Activated CD8-positive, alpha-beta memory T cell treated with anti-CD3 and anti-CD28 coated beads, Interleukin-2, amount 10 ng/mL, durations not matched to agents 7 days and 5 days (primary cell): ENCODE measurements at regions not wholly inside any gene's neighbourhood (a gene's known extent, or its start where the extent isn't known, plus 50 kb on each side); places are given as distances from the start of the nearest gene placed in this dataset.
"Not testable (repeated sequence)": the region's sequence is repeated elsewhere in the genome, so short reads cannot be mapped to it uniquely, and the experiment has no call there.

Experiments used
- ATAC-seq: fragments of 150-1000 bp; cut with Tn5 transposase; one replicate; pipeline ENCODE4 v1.10.0; 2021; ENCODE audit warnings: moderate library complexity
- CTCF ChIA-PET: fragments of 350-600 bp; sonication (Branson Sonifier 250); formaldehyde crosslinking; loops from one replicate; lab custom pipeline; 2021; ENCODE audit warnings: antibody characterized with exemption; lab: Charles Lee
- DNase-seq: peaks from one replicate; pipeline ENCODE4 v3.0.0-alpha.2; 2020
- H3K27ac Mint-ChIP-seq: one replicate; pipeline ENCODE4 v1.8.0; 2021; ENCODE audit warnings: mild to moderate bottlenecking, mixed read lengths
- H3K27me3 Mint-ChIP-seq: one replicate; pipeline ENCODE4 v1.8.0; 2021; ENCODE audit warnings: mixed read lengths
- H3K36me3 Mint-ChIP-seq: one replicate; pipeline ENCODE4 v1.8.0; 2021; ENCODE audit warnings: mild to moderate bottlenecking, mixed read lengths
- H3K4me1 Mint-ChIP-seq: one replicate; pipeline ENCODE4 v1.8.0; 2021; ENCODE audit warnings: mixed read lengths
- H3K4me3 Mint-ChIP-seq: one replicate; pipeline ENCODE4 v1.8.0; 2021; ENCODE audit warnings: mild to moderate bottlenecking, moderate library complexity, mixed read lengths
- H3K9me3 Mint-ChIP-seq: one replicate; pipeline ENCODE4 v1.8.0; 2022; ENCODE audit warnings: low read depth, mixed read lengths

DNA sequence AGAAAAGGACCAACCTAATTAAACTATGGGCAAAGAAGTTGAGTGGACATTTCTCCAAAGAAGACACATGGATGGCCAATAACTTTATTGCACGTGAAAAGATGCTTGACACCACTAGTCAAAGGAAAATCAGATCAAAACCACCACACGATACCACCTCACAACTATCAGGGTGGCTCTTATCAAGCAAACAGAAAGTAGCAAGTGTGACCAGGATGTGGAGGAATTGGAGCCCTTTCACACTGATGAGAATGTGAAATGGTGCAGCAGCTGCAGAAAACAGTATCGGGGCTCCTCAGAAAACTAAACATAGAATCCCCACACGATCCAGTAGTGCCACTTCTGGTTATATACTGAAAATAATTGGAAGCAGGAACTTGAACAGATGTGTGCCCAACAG lies 72.2 kb upstream of the ALKAL2 start:
- Mint-ChIP-seq H3K9me3 (no peaks in the 10 kb centered on the region), H3K4me3 (no peak overlapping the region), H3K27ac (no peak overlapping the region), H3K27me3 (peaks cover 9% of the 10 kb centered on the region), H3K4me1 (no peaks in the 10 kb centered on the region), H3K36me3 (no peaks in the 10 kb centered on the region)
- CTCF ChIA-PET, result no interaction called here
- no peak for DNase-seq
- ATAC-seq, result no peak

DNA sequence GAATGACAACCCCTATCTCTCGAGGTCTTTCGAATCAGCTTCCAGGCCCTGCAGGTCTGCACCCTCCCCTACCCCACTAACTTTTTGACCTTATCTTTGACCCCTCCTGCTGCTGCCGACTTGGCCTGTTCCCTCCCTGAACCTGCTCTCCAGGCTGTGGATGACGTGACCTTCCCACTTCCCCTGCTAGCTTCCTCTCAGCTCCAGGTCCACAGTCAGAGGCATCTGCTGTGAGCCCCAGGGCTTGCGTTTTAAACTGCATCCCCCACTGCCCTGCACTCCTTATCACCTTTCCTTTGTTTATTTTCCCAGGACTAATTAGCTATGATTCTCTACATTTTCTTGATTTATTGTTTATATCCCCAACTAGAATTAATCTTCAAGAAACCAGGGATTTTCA lies 71.2 kb upstream of the ALKAL2 start:
- ATAC-seq (no peak), DNase-seq (no peak)
- Mint-ChIP-seq H3K36me3 (no peaks in the 10 kb centered on the region), H3K9me3 (no peaks in the 10 kb centered on the region), H3K4me1 (no peaks in the 10 kb centered on the region), H3K4me3 (no peak overlapping the region), H3K27ac (no peak overlapping the region), H3K27me3 (peaks cover 9% of the 10 kb centered on the region)
- CTCF ChIA-PET, result no interaction called here

- Mint-ChIP-seq H3K27ac (no peak overlapping the region), H3K9me3 (no peaks in the 10 kb centered on the region), H3K4me3 (no peak overlapping the region), H3K27me3 (peaks cover 9% of the 10 kb centered on the region), H3K36me3 (no peaks in the 10 kb centered on the region), H3K4me1 (no peaks in the 10 kb centered on the region)
- CTCF ChIA-PET, result interaction anchor here (0.8 kb wide), 1 partner anchor 14 kb away, joined by 4 read pairs; no protein-coding TSS in a partner anchor
- DNase-seq, result no peak
- ATAC-seq, result no peak
These were observed 69.9 kb upstream of the ALKAL2 start for GRCh38 chr2:357811-358210.

DNA sequence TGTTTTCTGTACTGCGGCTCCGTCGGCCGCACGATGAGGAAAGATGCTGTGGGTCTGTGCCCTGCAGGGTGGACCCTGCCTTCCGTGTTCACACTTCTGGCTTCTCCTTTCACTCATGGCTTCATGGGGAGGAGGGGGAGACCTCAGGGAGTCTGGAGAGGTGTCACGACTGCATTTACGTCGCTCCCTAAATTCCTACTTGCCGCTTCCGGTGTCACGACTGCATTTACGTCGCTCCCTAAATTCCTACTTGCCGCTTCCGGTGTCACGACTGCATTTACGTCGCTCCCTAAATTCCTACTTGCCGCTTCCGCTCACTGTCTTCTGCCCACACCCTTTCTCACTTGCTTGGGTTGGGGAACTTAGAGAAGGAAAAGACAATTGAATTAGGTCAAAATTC lies 68.4 kb upstream of the ALKAL2 start:
- H3K27ac Mint-ChIP-seq, H3K36me3 Mint-ChIP-seq, H3K9me3 Mint-ChIP-seq, H3K4me1 Mint-ChIP-seq, ATAC-seq, CTCF ChIA-PET, H3K4me3 Mint-ChIP-seq, DNase-seq: not testable (repeated sequence)
- peaks cover 12% of the 10 kb centered on the region for H3K27me3 Mint-ChIP-seq

DNA sequence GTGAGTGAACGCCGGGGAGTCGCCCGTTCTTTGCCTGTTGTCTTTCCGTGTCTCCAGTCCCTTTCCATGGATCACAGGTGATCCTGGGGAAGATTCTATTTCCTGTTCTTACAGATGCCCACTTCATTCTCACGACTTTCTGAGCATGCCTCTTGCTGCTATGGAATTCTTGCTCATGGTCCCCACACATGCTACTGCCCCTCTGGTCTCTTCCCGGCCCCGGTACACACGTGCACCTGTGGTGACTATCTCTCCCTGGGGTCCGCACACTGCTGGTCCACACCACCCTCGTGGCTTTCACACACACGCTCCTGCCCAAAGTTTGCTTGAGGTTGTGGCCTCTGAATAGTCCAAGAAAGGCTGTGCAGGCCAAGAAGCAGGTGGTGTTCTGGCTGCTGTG lies 67.9 kb upstream of the ALKAL2 start:
- Mint-ChIP-seq H3K4me1 (no peaks in the 10 kb centered on the region), H3K4me3 (no peak overlapping the region), H3K9me3 (no peaks in the 10 kb centered on the region), H3K36me3 (no peaks in the 10 kb centered on the region), H3K27ac (no peak overlapping the region), H3K27me3 (peaks cover 13% of the 10 kb centered on the region)
- ATAC-seq (no peak), DNase-seq (no peak)
- CTCF ChIA-PET, result no interaction called here

GRCh38 chr2:352696-353095 lies 64.8 kb upstream of the ALKAL2 start:
- DNase-seq (no peak), ATAC-seq (no peak)
- CTCF ChIA-PET, result no interaction called here
- Mint-ChIP-seq H3K4me3 (no peak overlapping the region), H3K27ac (no peak overlapping the region), H3K36me3 (no peaks in the 10 kb centered on the region), H3K9me3 (no peaks in the 10 kb centered on the region), H3K27me3 (peaks cover 6% of the 10 kb centered on the region), H3K4me1 (no peaks in the 10 kb centered on the region)

DNA sequence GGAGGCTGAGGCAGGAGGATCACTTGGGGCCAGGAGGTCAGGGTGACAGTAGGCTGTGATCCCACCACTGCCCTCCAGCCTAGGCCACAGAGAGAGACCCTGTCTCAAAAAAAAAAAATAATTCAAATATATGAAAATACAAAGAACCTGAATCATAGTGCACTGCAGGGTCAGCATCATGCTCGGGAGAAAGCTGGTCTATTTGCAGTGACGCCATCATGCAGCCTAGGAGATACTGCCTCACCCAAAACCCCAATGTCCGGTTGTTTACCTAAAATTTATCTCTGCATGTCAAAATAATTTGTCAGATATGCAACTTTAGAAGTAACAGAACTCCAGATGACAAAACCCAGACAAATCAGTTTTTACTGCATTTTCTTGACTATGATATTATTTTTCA lies 61.5 kb upstream of the ALKAL2 start:
- Mint-ChIP-seq H3K36me3 (no peaks in the 10 kb centered on the region), H3K9me3 (no peaks in the 10 kb centered on the region), H3K27ac (no peak overlapping the region), H3K27me3 (peaks cover 18% of the 10 kb centered on the region), H3K4me3 (no peak overlapping the region), H3K4me1 (no peaks in the 10 kb centered on the region)
- DNase-seq (no peak), ATAC-seq (no peak)
- CTCF ChIA-PET, result no interaction called here

GRCh38 chr2:348361-348916 lies 60.5 kb upstream of the ALKAL2 start:
- peaks cover under 1% of the 10 kb centered on the region for H3K4me1 Mint-ChIP-seq
- no peaks in the 10 kb centered on the region for H3K36me3 Mint-ChIP-seq
- H3K9me3 Mint-ChIP-seq, result no peaks in the 10 kb centered on the region
- no peak for ATAC-seq
- no peak for DNase-seq
- H3K27ac Mint-ChIP-seq, result no peak overlapping the region
- H3K27me3 Mint-ChIP-seq, result peaks cover 18% of the 10 kb centered on the region
- CTCF ChIA-PET, result no interaction called here
- no peak overlapping the region for H3K4me3 Mint-ChIP-seq

DNA sequence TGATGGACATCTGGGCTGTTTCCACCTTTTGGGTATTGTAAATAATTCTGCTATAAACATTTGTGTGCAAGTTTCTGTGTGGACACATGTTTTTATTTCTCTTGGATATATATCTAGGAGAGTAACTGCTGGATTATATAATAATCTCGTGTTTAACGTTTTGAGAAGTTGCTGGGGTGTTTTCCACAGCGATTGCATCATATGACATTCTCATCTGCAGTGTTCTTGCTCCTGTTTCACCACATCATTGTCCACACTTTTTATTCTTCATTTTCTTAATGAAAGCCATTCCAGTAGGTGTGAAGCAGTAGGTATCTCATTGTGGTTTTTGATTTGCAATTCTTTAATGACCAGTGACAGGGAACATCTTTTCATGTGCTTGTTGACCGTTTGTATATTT lies 56.9 kb upstream of the ALKAL2 start:
- no peak for DNase-seq
- Mint-ChIP-seq H3K4me3 (no peak overlapping the region), H3K9me3 (no peaks in the 10 kb centered on the region), H3K36me3 (no peaks in the 10 kb centered on the region), H3K27ac (no peak overlapping the region), H3K4me1 (peaks cover 4% of the 10 kb centered on the region), H3K27me3 (peaks cover 27% of the 10 kb centered on the region)
- CTCF ChIA-PET, result no interaction called here
- no peak for ATAC-seq

DNA sequence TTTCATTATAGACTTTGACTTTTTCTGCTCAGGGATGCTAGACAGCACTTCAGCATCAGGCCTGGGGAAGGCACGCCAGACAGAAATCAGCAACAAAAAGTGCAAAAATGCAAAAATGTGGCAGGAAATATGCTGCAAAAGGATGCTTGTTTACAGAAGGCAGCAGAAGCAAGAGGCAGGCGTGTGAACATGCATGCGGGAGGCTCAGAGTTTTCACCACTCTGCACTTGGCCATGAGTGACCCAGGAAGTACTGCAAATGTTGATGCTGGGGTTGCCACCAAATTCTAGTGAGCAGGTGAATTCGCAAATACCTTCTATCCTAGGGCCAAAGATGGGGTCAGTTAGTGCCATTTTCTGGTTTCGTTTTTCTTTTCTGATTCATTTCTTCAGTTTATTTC lies 55.5 kb upstream of the ALKAL2 start:
- ATAC-seq, result no peak
- H3K27ac Mint-ChIP-seq, result no peak overlapping the region

GRCh38 chr2:341912-342311 lies 54.0 kb upstream of the ALKAL2 start:
- peaks cover 9% of the 10 kb centered on the region for H3K9me3 Mint-ChIP-seq
- ATAC-seq (no peak), DNase-seq (no peak)
- H3K27ac Mint-ChIP-seq, result no peak overlapping the region
- CTCF ChIA-PET, result no interaction called here
- peaks cover 23% of the 10 kb centered on the region for H3K27me3 Mint-ChIP-seq
- H3K36me3 Mint-ChIP-seq, result peaks cover 3% of the 10 kb centered on the region
- H3K4me3 Mint-ChIP-seq, result no peak overlapping the region
- peaks cover 4% of the 10 kb centered on the region for H3K4me1 Mint-ChIP-seq

More for the DNA sequence above, 55.5 kb upstream of the ALKAL2 start:
- Mint-ChIP-seq H3K36me3 (no peaks in the 10 kb centered on the region), H3K9me3 (peaks cover 4% of the 10 kb centered on the region), H3K4me1 (peaks cover 4% of the 10 kb centered on the region), H3K27me3 (peaks cover 27% of the 10 kb centered on the region), H3K4me3 (no peak overlapping the region)
- no peak for DNase-seq
- CTCF ChIA-PET, result no interaction called here

DNA sequence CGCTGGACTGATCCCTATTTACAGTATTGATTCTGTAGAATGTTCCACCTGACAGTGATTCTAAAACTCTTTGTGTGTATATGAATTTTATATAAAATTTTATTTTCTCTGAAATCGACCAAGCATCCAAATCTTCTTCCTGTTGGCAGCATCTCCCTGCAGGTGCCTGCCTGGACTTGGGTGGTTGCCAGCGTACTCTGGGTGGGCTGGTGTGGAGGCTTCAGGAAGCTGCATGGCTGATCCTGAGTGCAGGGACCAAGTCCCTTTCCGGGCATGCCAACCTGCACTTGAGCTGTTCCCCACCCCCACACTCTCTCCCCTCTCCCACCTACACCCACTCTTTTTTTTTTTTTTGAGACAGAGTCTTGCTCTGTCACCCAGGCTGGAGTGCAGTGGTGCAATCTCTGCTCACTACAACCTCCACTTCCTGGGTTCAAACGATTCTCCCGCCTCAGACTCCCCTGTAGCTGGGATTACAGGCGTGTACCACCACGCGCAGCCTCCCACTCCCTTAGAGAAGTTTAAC lies 53.2 kb upstream of the ALKAL2 start:
- ATAC-seq, result no peak

More for the DNA sequence above, 53.2 kb upstream of the ALKAL2 start:
- CTCF ChIA-PET, result no interaction called here
- no peak for DNase-seq
- Mint-ChIP-seq H3K9me3 (peaks cover 12% of the 10 kb centered on the region), H3K36me3 (peaks cover 3% of the 10 kb centered on the region), H3K4me1 (peaks cover 4% of the 10 kb centered on the region), H3K4me3 (no peak overlapping the region), H3K27me3 (peaks cover 17% of the 10 kb centered on the region), H3K27ac (no peak overlapping the region)
